GM18907 (cell line): ENCODE measurements at regions not wholly inside any gene's neighbourhood (a gene's known extent, or its start where the extent isn't known, plus 50 kb on each side); places are given as distances from the start of the nearest gene placed in this dataset.

Experiments
- ATAC-seq: cut with Tn5 transposase; IDR thresholded peaks from one replicate; pipeline ENCODE4 v1.9.1; 2021; ENCODE audit warnings: mild to moderate bottlenecking, moderate library complexity; ENCODE audit not compliant: unreplicated experiment

DNA sequence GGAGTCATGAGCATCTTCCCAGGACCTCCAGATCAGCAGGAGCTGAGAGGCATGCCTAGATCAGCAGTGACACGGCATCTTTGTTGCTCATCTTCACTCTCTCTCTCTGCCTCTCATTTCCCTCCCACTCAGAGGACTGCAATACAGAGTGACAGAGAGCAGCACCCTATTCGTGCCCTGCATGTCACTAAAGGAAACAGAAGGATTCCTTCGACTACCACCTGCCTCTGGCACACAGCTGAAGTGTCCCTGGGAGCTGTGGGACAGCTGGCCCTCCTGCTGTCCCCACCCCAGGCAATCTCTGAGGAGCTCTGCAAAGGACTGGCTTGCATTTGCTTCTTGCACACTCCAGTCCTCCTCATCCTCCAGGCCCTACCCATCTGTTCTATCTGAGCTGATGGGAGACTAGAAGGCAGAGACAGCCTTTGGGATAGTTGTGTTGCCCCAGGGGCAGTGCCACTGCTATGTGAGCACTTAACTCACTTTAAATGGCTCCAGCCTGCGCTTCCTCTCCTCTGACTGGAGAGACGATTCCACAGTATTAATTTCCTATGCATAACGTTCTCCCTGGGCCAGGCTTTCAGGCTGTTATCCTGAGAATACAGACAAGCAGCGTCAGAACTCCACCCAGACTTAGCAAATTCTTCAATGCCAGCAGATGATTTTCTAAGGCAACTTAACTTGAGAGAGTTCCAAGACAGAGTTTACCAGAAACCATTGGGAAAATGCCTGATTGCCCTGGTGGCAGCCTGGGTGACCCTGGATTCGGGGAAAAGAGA lies 167.6 kb upstream of the MAP1B start:
- no peak for ATAC-seq

DNA sequence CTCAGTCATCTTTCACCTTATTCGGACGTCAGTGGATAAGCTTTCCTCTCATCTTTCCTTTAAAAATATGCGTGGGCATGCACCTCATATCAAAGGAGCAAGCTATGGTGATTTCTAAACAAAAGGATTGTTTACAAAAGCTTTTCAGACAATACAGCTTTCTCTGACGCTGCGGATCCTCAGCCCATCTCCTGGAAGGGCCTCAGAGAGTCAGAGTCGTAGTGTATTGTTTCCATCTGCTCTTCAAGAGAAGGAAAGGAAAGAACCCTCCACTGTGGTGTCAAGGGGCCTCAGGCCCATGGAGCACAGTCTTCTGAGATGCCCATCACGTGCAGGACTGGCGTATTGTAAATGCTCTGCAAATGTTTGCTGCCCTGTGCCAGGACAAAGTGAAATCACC lies 163.4 kb upstream of the MAP1B start:
- no peak for ATAC-seq

DNA sequence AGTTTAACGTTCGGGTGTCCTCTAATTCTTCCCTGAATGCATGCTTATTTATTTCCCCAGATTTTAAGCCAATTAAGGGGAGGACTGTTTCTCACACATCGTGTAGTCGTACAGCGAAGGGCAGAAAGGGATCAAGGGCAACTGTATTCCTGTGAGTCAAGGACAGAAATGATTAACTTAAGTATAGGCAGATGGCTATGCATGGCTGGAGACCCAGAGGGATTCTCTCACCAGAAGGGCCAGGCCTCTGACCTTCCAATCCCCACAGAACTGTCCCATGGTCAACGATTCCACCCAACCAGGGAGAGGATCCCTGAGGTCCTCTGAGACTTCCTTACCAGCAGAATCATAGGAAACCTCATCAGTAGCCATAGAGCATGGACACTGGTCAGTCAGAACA lies 161.8 kb upstream of the MAP1B start:
- ATAC-seq: no peak

DNA sequence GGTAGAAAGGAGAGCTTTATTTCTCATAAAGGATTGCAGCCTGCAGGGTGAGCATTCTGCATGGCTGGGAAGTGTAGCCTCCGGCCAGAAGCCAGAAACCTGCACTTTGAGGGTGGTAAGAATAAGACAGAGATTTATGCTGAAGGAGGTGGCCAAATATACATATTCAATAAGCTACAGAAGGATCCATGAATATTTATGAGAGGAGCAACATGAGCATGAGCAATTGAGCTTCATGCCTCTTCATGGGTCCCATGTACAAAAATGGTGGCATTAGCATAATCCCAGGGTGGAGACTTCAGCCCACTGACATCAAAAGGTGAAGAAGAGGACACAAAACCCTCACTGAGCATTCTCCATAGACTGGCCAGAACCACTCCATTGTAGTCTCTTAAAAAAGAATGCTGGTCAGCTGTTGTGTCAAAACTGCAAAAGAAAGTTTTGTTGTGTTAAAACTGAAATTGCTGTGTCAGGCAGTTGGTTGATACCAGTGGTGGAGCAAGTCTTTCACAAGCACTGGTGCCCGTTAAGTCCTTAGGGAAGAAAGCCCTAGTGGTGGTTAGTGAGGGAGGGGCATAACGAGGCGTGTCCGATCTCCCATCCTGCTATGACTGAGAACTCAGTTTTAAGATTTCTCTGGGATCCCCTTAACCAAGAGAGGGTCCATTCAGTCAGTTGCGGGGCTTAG lies 160.8 kb upstream of the MAP1B start:
- ATAC-seq: no peak

DNA sequence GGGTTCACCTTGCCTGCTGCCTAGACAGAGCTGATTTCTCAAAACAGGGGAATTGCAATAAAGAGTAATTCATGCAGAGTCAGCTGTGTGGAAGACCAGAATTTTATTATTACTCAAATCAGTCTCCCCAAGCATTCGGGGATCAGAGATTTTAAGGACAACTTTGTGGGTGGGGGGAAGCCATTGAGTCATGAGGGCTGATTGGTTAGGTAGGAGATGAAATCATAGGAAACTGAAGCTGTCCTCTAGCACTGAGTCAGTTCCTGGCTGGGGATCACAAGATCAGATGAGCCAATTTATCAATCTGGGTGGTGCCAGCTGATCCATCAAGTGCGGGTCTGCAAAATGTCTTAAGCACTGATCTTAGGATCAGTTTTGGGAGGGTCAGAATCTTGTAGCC lies 159.1 kb upstream of the MAP1B start:
- ATAC-seq: no peak

DNA sequence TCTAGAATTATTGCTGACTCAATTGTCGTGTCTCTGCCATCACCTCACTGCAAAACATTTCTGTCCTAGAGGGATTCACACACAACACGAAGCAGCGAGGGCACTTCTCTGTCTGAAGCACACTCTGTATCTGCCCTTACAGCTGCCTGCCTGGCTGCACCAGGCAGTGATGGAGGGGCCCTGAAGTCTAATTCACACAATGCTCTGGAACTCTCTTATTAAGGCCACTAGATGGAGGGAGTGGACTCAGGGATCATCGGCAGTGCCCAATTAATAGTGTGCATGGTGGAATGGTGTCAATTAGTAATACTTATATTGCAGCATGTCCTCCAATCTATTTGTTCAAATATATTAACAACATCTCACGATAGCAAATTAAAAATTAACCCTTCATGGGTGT lies 157.5 kb upstream of the MAP1B start:
- no peak for ATAC-seq

DNA sequence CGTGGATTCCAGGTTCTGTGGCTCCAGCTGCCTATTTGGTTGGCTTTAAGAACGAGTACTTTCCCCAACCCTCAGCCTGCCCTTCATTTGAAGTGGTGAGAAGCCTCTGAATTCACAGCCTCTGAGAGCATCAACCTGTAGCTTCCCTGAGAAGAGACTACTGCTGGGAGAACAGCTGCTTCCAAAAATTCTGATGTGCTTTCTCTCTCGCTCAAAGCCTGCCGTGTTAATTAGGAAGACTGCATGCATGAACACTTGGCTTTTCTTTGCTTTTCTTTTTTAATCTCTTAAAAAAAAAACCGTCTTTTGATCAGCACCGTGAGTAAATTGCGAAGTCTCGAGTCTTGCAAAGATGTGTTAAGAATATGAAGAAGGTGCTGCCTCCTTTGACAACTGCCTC lies 153.4 kb upstream of the MAP1B start:
- no peak for ATAC-seq

DNA sequence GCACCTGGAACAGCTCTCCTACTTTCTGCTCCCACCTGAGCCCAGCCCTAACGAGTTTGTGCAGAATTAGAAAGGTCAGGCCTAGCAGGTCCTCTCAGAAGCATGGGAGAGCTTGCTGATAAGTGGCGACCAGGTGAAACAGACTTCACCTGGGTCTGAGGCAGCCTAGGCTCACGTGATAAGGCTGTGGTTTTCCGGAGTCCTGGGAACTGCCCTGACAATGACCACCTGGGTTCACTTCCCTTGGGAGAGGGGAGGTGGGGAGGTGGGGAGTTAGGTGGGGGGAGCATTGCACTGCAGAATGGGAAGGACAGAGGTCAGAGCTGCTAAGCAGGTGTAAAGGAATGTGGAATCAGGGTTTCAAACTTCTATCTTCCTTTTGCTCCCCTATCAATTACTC lies 152.9 kb upstream of the MAP1B start:
- no peak for ATAC-seq

DNA sequence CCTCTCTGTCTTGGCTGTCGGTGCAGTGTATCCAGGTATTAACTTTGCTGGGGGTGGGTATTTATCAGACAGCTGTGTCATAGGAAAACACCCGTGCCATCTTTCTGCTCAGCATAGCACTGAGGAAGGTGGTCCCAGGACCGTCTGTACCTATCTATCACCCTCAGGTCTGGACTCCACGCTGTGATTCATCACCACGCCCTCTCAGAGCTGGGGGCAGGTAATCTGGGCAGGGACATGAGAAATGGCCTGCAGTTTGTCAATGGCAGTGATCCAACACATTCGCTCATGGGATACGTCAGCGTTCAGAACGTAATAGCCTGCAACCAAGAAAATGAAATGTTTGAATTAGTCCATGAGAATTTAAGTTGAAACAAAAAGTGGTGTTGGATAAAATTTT lies 151.6 kb upstream of the MAP1B start:
- ATAC-seq: no peak

DNA sequence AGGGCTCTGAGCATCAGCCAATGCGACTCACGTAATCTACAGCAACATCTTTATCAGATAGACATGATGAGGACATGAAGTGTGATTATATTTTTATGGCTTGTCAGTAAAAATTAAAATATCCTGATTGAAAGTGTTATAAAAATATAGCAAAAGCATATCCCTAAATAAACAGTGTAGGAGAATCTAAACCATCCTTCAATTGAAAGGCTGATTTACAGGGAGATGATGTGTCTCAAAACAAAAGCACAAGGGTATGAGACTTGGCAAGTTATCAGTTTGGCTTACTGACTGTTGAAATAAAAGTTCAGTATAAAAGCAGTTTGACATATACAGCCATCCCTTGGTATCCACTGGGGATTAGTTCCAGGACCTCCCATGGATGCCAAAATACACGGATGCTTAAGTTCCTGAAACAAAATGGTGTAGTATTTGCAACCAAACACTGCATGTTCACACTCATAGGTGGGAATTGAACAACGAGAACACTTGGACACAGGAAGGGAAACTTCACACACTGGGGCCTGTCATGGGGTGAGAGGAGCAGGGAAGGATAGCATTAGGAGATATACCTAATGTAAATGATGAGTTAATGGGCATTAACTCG lies 149.9 kb upstream of the MAP1B start:
- ATAC-seq: no peak

DNA sequence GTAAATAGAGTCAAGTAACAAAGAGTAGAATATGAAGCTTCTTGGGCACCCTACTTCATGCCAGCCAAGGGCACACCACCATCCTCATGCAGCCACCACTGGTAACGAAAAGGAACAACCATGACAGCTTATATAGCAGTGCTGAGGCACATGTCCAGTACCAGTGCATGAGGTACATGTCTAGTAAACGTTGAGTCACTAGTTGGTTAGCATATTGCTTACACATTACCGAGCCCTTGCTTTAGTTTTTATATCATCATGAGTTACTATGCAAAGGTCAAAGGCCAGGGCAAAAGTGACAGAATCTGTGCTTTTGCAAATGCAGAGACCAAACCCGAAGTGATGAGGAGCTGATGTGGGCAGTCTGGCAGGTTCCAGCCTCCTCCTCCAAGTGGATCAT lies 147.1 kb upstream of the MAP1B start:
- no peak for ATAC-seq

DNA sequence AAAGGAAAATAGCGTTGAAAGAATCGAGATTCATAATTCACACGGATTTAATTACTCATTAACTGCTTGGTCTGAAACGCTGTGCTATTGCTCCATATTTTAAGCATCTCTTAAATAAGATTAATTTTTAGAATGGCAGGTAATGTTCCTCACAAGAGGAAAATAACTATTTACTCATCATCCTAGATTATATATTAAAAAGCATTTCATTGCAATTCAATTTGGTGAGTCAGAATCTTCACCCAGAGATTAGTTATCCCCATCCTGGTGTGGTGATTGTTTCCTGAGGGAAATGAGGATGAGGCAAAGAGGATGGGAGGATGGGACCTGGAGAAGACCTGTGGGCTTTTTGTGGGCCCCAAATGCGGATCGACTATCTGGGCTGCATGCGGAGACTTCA lies 145.5 kb upstream of the MAP1B start:
- ATAC-seq: no peak

DNA sequence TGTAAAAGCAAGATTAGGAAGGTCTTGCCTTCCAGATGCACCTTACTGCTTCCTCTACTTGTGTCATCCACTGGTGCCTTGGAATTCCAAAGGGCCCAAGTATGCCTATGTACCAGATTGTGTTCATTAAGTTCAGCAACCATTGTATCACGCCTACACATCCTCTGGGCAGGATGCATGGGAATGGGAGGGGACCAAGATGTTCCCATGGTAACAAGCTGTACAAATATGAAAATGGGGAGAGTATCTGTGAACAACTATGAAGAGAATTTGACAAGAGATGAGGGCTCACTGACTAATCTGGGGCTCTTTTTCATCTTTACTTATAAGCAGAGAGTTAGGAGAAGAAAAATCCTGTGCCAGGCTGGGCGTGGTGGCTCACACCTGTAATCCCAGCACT lies 137.8 kb upstream of the MAP1B start:
- no peak for ATAC-seq

DNA sequence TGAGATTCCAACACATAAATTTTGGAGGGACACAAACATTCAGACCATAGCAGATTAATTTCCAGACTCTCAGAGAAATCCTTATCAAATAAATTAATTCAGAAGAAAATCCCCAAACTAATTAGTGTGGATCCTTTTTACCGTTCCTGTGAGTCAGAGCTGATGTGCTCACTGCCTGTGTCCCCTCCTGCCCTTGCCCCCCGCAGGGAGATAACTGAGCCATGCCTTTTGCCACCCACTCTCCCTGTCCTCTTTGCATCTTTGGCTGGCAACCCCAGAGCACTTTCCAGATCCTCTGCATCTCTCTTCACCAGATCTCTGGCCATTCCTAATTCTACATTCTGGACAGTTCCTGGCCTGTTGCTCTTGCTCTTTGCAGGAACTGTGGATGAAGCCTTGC lies 135.4 kb upstream of the MAP1B start:
- no peak for ATAC-seq

DNA sequence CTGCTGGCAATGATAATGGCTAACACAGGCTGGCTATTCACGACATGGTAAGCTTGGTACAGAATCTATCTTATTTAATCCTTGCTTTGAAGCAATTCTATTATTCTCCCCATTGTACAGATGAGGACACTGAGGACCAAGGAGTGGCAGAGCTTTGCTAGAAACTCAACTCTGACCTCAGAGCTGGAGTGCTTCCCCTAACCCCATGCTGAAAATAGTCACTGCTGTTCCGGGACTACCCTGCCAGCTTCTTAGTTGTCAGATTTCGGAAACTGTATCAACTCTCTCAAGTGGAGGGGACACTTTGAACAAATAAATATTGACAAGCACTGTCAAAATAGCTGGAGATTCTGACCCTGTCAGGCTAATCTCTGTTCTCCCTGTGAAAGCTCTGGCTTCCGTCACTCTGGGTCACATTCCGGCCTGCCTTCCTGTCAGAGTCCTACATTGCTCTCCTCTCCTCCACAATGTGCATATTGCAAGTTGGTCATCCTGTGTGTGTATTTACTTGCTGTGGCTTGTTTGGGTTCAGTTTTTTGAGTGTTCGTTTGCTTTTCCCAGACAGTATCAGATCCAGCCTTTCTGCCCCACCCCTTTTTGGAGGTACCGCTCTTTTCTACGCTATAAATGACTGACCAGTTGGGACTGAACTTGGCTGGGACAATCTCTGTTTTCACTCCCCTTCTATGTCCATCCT lies 134.3 kb upstream of the MAP1B start:
- ATAC-seq: no peak

DNA sequence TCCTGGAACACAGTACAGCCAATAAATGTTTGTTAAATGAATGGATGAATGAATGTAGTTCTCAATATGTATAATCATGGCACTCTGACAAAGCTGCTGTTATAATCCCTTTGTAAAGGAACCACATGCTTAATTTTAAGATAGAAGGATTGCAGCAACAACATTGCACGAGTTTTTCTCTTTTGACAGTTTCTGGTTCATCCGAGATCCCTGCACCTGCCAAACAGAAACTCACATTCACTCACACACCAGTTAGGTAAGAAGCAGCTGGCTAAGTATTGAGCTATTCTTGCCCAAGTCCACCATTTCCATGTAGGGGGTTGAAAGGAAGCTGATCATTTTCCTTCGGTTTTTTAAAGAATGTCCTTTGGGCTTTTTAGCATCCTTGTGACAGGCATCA lies 133.7 kb upstream of the MAP1B start:
- no peak for ATAC-seq

DNA sequence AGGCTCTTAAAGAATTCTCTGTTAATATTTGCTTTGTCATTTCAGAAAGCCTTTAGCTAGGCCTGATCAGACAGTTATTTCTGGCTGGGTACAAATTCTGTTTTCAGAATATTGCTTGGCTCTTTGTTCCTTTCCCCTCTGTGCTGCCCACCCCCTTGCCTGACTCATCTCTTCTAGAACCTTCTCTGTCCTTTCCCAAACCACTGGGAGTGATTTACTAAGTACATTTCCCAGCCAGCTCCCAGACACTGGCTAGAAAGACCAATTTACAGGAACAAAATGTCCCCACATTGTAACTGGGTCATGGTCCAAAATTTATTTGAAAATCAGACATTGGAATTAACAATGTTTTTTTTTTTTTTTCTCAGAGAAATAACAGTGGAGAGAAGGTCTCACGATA lies 133.1 kb upstream of the MAP1B start:
- no peak for ATAC-seq

DNA sequence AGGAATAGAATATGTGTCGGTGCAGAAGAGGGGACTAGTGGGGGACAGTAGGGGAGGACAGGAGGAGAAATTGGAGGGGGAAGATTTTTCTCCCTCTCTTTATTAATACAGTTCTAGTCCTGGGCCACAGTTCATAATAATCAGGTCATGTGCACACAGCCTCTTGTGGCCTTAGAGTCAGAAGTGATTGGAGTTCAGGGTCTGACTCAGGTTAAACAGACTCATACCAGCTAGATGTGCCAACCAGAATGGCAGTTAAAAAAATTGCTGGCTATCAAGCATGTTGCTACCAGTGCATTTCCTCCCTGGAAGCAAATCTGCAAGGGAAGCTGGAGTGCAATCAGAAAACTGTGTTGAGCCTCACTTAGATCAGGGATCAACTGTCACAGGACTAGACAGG lies 132.7 kb upstream of the MAP1B start:
- no peak for ATAC-seq

DNA sequence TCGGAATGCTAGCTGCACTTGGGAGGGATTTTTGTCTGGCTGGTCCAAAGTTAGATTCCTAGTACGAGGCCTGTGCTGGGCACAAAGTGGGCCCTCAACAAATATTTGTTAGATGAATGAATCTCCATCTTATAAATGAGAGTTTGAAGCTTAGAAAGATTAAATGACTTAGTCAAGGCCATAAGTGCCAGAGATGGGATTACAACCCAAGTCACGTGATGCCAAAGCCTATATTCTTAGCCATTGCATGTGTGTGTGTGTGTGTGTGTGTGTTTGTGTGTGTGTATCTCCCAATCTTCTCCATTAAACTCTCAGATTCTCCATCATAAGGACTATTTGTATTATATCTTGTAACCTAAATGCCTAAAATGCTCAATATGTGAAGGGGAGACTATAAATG lies 130.8 kb upstream of the MAP1B start:
- ATAC-seq: no peak

DNA sequence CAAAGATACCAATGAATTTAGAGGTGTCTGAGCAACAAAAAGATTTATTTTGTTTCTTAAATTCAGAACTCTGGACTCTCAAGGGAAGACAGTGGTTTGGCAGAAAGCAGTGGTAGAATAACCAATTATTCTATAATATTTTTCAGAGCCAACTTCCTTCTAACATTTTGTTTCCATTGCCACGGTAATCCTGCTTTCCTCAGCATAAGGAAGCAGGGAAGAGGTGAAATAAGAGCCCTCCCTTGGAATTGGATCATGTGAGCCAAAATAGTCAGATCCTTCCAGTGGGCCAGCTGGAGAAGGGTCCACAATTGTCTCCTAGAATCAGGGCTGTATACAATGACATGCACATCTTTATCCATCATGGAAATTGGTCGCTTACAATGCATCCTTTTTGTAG lies 130.0 kb upstream of the MAP1B start:
- ATAC-seq: no peak

DNA sequence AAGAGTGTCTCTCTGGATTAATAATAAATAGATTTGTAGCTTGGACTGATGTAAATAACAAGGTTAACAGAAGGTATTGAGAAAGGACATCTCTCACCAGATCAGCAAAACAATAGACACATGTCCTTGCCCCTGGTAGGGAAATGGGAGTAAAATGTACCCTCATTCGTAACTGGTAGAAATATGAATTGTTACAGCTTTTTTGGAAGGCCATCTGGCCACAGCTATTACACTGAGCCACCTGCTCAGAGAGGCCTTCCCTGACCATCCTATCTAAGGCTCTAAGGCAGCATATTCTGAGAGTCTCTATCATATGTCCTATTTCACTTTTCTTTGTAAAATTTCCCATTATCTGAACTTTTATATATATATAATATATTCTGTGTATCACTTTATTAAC lies 129.1 kb upstream of the MAP1B start:
- no peak for ATAC-seq
